RPMI8226 (cell line): ENCODE measurements at regions not wholly inside any gene's neighbourhood (a gene's known extent, or its start where the extent isn't known, plus 50 kb on each side); places are given as distances from the start of the nearest gene placed in this dataset.
"Not testable (repeated sequence)": the region's sequence is repeated elsewhere in the genome, so short reads cannot be mapped to it uniquely, and the experiment has no call there.

Experiments
- DNase-seq: peaks from one replicate; pipeline ENCODE4 v3.0.0-alpha.2; 2015

- DNase-seq, result no peak
Observed at GRCh38 chr10:11663763-11664555, 52.5 kb upstream of the USP6NL start.

GRCh38 chr10:11663126-11663515 lies 51.7 kb upstream of the USP6NL start:
- not testable (repeated sequence) for DNase-seq

DNA sequence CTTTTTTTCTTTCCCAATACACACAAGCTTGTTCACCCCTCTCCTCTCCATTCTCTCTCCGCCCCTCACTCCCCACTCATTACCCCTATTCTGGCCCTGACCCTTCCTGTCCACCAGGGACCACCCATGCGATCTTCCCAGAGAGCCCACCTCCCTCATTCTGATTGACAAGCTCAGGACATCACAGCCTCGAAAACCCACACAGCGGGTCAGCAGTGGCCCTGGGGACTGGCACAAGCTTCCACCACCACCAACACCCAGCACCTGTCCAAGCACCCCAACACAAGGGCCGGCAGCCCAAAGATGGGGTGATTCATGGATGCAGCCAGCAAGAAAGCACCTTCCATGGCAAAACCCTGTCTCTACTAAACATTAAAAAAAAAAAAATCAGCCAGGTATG lies 50.0 kb upstream of the USP6NL start:
- no peak for DNase-seq
